ENCODE measurements at regions not wholly inside any gene's neighbourhood (a gene's known extent, or its start where the extent isn't known, plus 50 kb on each side); places are given as distances from the start of the nearest gene placed in this dataset.
A peak's percentile ranks its signal among the peaks of the same experiment; 100 is the strongest.
"Not testable (repeated sequence)": the region's sequence is repeated elsewhere in the genome, so short reads cannot be mapped to it uniquely, and the experiment has no call there.

DNA sequence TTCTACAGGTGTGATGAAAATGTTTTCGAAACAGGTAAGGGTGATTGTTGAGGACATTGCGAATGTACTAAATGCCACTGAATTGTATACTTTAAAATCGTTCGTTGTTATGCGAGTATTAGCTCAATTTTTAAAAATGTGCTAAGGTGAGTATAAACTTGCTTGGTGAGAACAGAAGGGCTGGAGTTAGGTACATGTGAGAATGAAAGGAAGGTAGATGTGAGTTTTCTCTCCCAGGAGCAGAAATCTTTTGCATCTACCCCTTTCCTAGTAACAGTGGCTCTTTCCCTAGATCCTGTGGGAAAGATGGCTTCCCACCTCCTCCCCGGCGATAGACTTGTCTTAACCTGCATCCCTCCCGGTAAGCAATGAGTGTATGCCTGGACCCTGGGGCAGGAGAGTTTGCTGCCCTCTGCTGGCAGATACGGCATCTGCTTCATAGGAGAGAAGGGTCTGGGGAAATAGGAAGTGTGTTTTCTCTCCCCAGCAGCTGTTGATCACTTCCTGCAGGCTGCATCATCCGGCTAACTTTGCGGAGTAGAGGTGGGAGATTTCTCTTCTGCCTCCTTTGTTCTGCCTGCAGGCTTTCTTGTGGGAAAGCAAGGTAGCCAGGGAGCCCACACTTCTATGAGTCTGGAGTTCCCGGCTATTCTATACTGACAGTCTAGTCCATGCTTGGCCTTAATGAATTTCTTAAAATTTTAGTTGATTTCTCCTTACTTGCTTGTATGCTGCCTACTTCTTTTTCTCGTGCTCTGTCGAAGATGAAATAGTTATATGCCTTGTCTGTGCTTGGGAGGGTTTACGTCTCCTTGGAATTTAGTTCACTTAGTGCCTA is 373.3 kb upstream of the SEMA6A start:
- DNase-seq (ENCODE audit: extremely low spot score in 2 of 2), result no peak
- TF ChIP-seq, protein P1, sequence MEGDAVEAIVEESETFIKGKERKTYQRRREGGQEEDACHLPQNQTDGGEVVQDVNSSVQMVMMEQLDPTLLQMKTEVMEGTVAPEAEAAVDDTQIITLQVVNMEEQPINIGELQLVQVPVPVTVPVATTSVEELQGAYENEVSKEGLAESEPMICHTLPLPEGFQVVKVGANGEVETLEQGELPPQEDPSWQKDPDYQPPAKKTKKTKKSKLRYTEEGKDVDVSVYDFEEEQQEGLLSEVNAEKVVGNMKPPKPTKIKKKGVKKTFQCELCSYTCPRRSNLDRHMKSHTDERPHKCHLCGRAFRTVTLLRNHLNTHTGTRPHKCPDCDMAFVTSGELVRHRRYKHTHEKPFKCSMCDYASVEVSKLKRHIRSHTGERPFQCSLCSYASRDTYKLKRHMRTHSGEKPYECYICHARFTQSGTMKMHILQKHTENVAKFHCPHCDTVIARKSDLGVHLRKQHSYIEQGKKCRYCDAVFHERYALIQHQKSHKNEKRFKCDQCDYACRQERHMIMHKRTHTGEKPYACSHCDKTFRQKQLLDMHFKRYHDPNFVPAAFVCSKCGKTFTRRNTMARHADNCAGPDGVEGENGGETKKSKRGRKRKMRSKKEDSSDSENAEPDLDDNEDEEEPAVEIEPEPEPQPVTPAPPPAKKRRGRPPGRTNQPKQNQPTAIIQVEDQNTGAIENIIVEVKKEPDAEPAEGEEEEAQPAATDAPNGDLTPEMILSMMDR (IDR thresholded peaks at IDR 0.05), result peak; percentile 21 to 46 (median 22)
- TF ChIP-seq POLR2AphosphoS5 (IDR thresholded peaks at IDR 0.05; ENCODE audit: insufficient read depth in 1 of 2, low read depth in 1 of 2) (no peak), POLR2A (IDR thresholded peaks at IDR 0.05) (no peak)
- intact Hi-C loops (cut with DNase I), result no loop called here

GRCh38 chr5:116945613-116946382 is 371.2 kb upstream of the SEMA6A start:
- H3K27me3 ChIP-seq; H3K4me3 ChIP-seq; H3K4me1 ChIP-seq; H3K27ac ChIP-seq; DNase-seq (ENCODE audit: extremely low spot score in 2 of 2); H3K36me3 ChIP-seq; intact Hi-C loops (cut with DNase I); H3K9me3 ChIP-seq: not testable (repeated sequence)

More for the DNA sequence above, 373.3 kb upstream of the SEMA6A start:
- no peaks in the 10 kb centered on the region for H3K27me3 ChIP-seq
- no peaks in the 10 kb centered on the region for H3K4me1 ChIP-seq
- H3K36me3 ChIP-seq, result no peaks in the 10 kb centered on the region
- H3K4me3 ChIP-seq, result no peak overlapping the region
- H3K27ac ChIP-seq, result no peak overlapping the region
- H3K9me3 ChIP-seq, result no peaks in the 10 kb centered on the region

GRCh38 chr5:116944183-116944582 is 369.6 kb upstream of the SEMA6A start:
- intact Hi-C loops (cut with DNase I), result no loop called here

DNA sequence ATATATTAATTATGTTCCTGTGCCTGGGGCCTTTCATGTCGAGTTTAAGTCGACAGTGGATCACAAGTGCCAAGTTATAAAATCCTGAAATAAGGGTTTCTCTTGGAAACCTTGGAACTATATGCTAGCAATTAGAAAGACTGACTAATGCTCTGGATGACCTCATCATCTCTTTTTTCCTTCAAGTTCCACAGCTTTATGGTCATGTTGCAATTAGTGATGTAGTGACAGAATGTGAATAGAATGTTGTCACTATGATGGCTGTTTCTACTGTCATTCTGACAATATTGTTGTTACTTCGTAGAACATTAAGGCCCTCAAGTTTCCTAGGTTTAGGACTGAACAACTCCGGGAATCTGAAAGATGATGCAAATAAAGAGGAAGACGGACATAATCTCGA is 368.0 kb upstream of the SEMA6A start:
- no peaks in the 10 kb centered on the region for H3K9me3 ChIP-seq
- intact Hi-C loops (cut with DNase I), result no loop called here
- TF ChIP-seq, protein P1 (IDR thresholded peaks at IDR 0.05), result no peak
- H3K27me3 ChIP-seq, result no peaks in the 10 kb centered on the region
- H3K4me1 ChIP-seq, result no peaks in the 10 kb centered on the region
- H3K27ac ChIP-seq, result no peak overlapping the region
- no peak overlapping the region for H3K4me3 ChIP-seq
- no peaks in the 10 kb centered on the region for H3K36me3 ChIP-seq
- no peak for DNase-seq (ENCODE audit: extremely low spot score in 2 of 2)

More at GRCh38 chr5:116944183-116944582, 369.6 kb upstream of the SEMA6A start:
- H3K4me3 ChIP-seq, result no peak overlapping the region
- H3K27me3 ChIP-seq, result no peaks in the 10 kb centered on the region
- no peak for DNase-seq (ENCODE audit: extremely low spot score in 2 of 2)
- H3K27ac ChIP-seq, result no peak overlapping the region
- TF ChIP-seq POLR2A (IDR thresholded peaks at IDR 0.05) (no peak), POLR2AphosphoS5 (IDR thresholded peaks at IDR 0.05; ENCODE audit: insufficient read depth in 1 of 2, low read depth in 1 of 2) (peak in 1 of 2 donors; percentile 42)
- no peaks in the 10 kb centered on the region for H3K4me1 ChIP-seq
- H3K9me3 ChIP-seq, result no peaks in the 10 kb centered on the region
- H3K36me3 ChIP-seq, result no peaks in the 10 kb centered on the region

DNA sequence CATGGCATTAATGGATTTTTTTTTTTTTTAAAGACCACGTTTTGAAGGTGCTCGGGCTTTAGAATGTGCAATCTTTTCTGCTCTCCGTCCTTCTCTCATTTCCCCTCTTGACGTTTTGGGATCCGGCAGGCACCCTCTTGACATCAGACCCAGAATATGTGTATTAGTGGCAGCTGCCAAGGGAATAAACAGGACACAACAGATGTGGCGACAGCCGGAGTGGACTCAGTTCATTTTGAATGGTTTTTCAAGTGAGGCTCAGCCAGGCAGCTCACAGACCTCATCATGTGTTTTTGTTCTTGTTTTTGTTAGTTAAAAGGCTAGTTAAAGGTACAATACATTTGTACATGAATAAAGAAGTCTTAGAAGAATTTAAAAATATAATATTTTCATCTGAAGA is 365.0 kb upstream of the SEMA6A start:
- Histone ChIP-seq H3K27me3 (no peaks in the 10 kb centered on the region), H3K4me3 (no peak overlapping the region), H3K9me3 (no peaks in the 10 kb centered on the region), H3K4me1 (no peaks in the 10 kb centered on the region), H3K27ac (no peak overlapping the region), H3K36me3 (no peaks in the 10 kb centered on the region)
- intact Hi-C loops (cut with DNase I), result no loop called here
- TF ChIP-seq POLR2A (IDR thresholded peaks at IDR 0.05), result no peak
- no peak for DNase-seq (ENCODE audit: extremely low spot score in 2 of 2)

GRCh38 chr5:116938488-116938887 is 363.9 kb upstream of the SEMA6A start:
- Histone ChIP-seq H3K9me3 (no peaks in the 10 kb centered on the region), H3K36me3 (no peaks in the 10 kb centered on the region), H3K27ac (no peak overlapping the region), H3K27me3 (no peaks in the 10 kb centered on the region), H3K4me1 (no peaks in the 10 kb centered on the region), H3K4me3 (no peak overlapping the region)
- intact Hi-C loops (cut with DNase I), result no loop called here
- TF ChIP-seq POLR2AphosphoS5 (IDR thresholded peaks at IDR 0.05; ENCODE audit: insufficient read depth in 1 of 2, low read depth in 1 of 2) (no peak), POLR2A (IDR thresholded peaks at IDR 0.05) (no peak)
- TF ChIP-seq, protein P1 (IDR thresholded peaks at IDR 0.05), result no peak
- no peak for DNase-seq (ENCODE audit: extremely low spot score in 2 of 2)

Data from vagina (tissue), 2 donors.